ENCODE measurements at regions not wholly inside any gene's neighbourhood (a gene's known extent, or its start where the extent isn't known, plus 50 kb on each side); places are given as distances from the start of the nearest gene placed in this dataset.

GRCh38 chr15:96504371-96504770 is 173.9 kb downstream of the NR2F2 start:
- TF ChIP-seq CTCF (IDR thresholded peaks at IDR 0.05; ENCODE audit: borderline replicate concordance, control extremely low read depth, extremely low read depth, insufficient read depth, missing control alignments) = no peak
- no peak for DNase-seq (ENCODE audit: low spot score)
- in situ Hi-C loops (cut with MboI; ENCODE audit: low sequenced_read_pairs, unreplicated experiment) = no loop called here

- no peak for DNase-seq (ENCODE audit: low spot score)
- in situ Hi-C loops (cut with MboI; ENCODE audit: low sequenced_read_pairs, unreplicated experiment) = no loop called here
- no peak for TF ChIP-seq CTCF (IDR thresholded peaks at IDR 0.05; ENCODE audit: borderline replicate concordance, control extremely low read depth, extremely low read depth, insufficient read depth, missing control alignments)
Measured at GRCh38 chr15:96505014-96505413, 174.5 kb downstream of the NR2F2 start.

GRCh38 chr15:96514607-96515285 is 184.2 kb downstream of the NR2F2 start:
- no peak for DNase-seq (ENCODE audit: low spot score)
- in situ Hi-C loops (cut with MboI; ENCODE audit: low sequenced_read_pairs, unreplicated experiment) = no loop called here
- TF ChIP-seq CTCF (IDR thresholded peaks at IDR 0.05; ENCODE audit: borderline replicate concordance, control extremely low read depth, extremely low read depth, insufficient read depth, missing control alignments) = no peak

- in situ Hi-C loops (cut with MboI; ENCODE audit: low sequenced_read_pairs, unreplicated experiment) = no loop called here
- DNase-seq (ENCODE audit: low spot score) = no peak
- TF ChIP-seq CTCF (IDR thresholded peaks at IDR 0.05; ENCODE audit: borderline replicate concordance, control extremely low read depth, extremely low read depth, insufficient read depth, missing control alignments) = no peak
Measured at GRCh38 chr15:96515371-96515770, 184.9 kb downstream of the NR2F2 start.

- TF ChIP-seq CTCF (IDR thresholded peaks at IDR 0.05; ENCODE audit: borderline replicate concordance, control extremely low read depth, extremely low read depth, insufficient read depth, missing control alignments) = no peak
- in situ Hi-C loops (cut with MboI; ENCODE audit: low sequenced_read_pairs, unreplicated experiment) = no loop called here
- DNase-seq (ENCODE audit: low spot score) = no peak
Measured at GRCh38 chr15:96521386-96521785, 190.9 kb downstream of the NR2F2 start.

GRCh38 chr15:96524676-96525417 is 194.3 kb downstream of the NR2F2 start:
- in situ Hi-C loops (cut with MboI; ENCODE audit: low sequenced_read_pairs, unreplicated experiment) = no loop called here
- DNase-seq (ENCODE audit: low spot score) = no peak
- no peak for TF ChIP-seq CTCF (IDR thresholded peaks at IDR 0.05; ENCODE audit: borderline replicate concordance, control extremely low read depth, extremely low read depth, insufficient read depth, missing control alignments)

Measured in GM13976 (cell line).